ENCODE measurements at regions not wholly inside any gene's neighbourhood (a gene's known extent, or its start where the extent isn't known, plus 50 kb on each side); places are given as distances from the start of the nearest gene placed in this dataset.
"Not testable (repeated sequence)": the region's sequence is repeated elsewhere in the genome, so short reads cannot be mapped to it uniquely, and the experiment has no call there.

DNA sequence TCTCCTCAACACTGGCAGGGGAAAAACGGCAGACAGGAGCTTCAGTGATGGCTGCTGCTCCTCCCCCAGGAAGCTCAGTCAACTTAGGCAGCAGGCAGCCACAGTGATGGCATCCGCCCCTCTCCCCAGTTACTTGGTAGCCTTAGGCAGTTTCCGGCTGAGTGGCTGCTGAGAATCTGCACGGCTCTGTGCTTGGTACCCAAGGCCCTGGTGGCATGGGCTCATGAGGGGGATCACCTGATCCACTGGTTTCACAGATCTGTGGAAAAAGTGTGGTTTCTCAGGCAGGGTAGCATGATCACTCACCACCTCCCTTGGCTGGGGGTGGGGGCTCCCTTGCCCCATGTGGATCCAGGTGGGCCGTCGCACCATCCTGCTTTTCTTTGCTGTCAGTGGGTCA lies 244.6 kb upstream of the MDGA2 start:
- no peak for DNase-seq (ENCODE audit: low spot score)
- intact Hi-C loops (cut with DNase I), result loop anchor here (5.0 kb wide), 1 partner anchor 1252 kb away; no protein-coding TSS in a partner anchor

- no peak for DNase-seq (ENCODE audit: low spot score)
- intact Hi-C loops (cut with DNase I), result loop anchor here (5.0 kb wide), 1 partner anchor 1253 kb away; no protein-coding TSS in a partner anchor
Observed at GRCh38 chr14:47919334-47919846, 244.0 kb upstream of the MDGA2 start.

DNA sequence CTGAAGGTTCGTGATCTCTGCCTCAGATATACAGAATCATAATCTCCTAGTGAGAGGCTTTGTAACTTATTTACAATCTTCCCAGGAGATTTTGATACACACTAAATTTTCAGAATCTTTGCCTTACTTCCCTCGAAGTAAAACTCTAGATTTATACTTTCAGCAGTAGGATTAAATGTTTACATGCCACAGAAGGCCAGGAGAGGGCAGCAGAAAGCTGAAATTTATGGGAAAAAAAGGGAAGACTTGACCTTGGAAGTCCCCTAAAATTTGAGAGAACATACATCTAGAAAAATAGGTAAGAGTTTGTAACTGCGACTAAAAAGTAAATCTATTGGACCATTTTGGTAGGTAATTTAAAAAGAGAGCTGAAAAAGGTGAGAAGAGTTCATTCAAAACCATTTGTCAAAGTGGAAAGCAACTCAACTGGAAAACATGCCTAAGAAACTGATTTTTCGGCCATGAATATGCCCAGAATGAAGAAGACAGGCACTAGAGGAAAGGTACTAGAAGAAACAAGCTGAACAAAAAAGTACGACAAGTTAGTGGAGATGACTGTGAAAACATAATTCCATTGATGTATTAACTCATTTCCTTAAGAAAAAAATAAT lies 242.0 kb upstream of the MDGA2 start:
- intact Hi-C loops (cut with DNase I), result loop anchor here (5.0 kb wide), 1 partner anchor 1255 kb away; no protein-coding TSS in a partner anchor

GRCh38 chr14:47901141-47901540 lies 225.7 kb upstream of the MDGA2 start:
- DNase-seq (ENCODE audit: low spot score); intact Hi-C loops (cut with DNase I): not testable (repeated sequence)

More for the DNA sequence above, 242.0 kb upstream of the MDGA2 start:
- no peak for DNase-seq (ENCODE audit: low spot score)

GRCh38 chr14:47899685-47900084 lies 224.3 kb upstream of the MDGA2 start:
- DNase-seq (ENCODE audit: low spot score), result no peak
- intact Hi-C loops (cut with DNase I), result no loop called here

DNA sequence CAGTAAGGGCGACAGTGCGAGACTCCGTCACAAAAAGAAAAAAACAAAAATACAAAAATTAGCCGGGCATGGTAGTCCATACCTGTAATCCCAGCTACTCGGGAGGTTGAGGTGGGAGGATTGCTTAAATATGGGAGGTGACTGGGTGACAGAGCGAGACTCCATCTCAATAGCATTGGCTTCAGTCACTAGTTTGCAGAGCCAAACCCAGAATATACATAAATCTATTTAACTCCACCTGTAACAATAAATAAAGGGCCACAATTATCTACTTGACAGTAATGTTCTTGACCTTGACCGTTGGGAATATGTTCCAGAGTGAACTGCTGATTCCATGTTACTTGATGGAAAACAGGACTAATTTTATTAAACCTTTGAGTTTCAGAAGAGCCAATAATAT lies 198.9 kb upstream of the MDGA2 start:
- intact Hi-C loops (cut with DNase I), result no loop called here
- no peak for DNase-seq (ENCODE audit: low spot score)

- no peak for DNase-seq (ENCODE audit: low spot score)
- intact Hi-C loops (cut with DNase I), result no loop called here
Observed at GRCh38 chr14:47872588-47872987, 197.2 kb upstream of the MDGA2 start.

GRCh38 chr14:47863441-47863840 lies 188.0 kb upstream of the MDGA2 start:
- no peak for DNase-seq (ENCODE audit: low spot score)
- intact Hi-C loops (cut with DNase I), result no loop called here

DNA sequence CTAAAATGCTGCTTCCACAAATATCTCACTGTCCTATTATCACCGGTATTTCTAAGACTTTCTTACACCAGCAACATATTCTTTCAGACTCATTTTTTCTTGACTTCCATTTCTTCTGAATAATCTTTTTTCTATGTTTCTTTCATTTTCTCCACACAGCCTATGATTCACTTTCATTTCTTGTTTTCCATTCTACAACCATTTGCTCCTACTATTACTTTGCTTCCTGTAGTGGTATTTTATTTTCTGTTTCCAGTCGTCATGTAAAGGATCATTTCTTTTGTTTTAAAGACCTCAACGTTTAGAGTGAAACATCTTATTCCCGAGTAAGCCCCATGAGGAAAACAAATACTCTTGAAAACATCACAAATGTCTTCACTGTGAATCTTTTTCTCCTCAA lies 182.2 kb upstream of the MDGA2 start:
- no peak for DNase-seq (ENCODE audit: low spot score)
- intact Hi-C loops (cut with DNase I), result no loop called here

DNA sequence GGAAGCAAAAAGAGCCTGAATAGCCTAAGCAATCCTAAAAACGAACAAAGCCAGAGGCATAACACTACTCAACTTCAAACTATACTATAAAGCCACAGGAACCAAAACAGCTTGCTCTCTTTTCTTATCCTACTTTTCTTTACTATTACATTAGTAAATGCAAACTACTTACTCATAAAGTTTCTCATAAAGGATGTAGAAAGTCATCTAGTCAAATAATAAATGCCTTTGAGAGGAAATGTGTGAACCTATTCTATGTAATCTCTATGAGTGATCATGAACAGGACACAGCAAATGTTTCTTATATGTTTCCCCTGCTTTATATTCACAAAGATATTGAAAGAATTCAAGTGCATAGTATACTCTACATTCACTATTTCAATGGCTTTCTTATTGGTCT lies 176.9 kb upstream of the MDGA2 start:
- intact Hi-C loops (cut with DNase I), result no loop called here
- no peak for DNase-seq (ENCODE audit: low spot score)

DNA sequence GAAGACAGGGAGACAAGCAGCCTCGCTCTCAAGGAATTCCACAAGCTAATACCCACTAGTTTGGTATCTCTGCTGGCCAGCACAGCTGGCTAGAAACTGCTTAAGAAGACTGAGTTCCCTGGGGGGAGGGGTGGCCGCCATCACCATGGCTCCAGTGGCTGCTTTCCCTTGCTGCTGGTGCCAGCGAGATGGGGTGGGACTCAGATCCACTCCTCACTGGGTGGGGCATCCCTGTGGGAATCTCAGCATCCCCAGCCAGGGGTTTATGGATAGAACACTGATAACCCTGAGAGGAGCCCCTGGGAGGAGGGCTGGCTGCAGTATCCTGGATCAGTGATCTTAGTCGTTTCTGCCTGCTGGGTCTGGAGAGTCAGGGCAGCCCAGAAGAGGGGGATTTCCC lies 170.6 kb upstream of the MDGA2 start:
- DNase-seq (ENCODE audit: low spot score), result no peak
- intact Hi-C loops (cut with DNase I), result no loop called here

DNA sequence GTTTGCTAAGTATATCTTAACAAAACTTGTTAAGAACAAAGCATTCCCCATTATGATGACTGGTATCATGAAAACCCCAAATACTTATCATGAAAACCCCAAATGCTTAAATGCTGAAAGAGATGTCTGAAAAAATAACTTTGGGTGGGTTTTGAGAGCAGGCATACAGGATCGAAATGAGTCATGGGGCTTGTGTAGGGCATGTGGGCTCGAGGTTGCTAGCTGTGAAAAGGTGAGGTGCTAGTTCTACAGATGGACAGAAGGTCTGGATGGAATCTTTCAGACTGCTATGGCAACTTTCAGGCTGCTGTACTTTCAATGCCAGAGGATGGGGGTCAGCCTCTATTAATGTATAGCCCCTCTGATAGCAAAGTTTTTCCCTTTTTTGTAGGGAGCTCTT lies 167.8 kb upstream of the MDGA2 start:
- intact Hi-C loops (cut with DNase I), result no loop called here
- DNase-seq (ENCODE audit: low spot score), result no peak

DNA sequence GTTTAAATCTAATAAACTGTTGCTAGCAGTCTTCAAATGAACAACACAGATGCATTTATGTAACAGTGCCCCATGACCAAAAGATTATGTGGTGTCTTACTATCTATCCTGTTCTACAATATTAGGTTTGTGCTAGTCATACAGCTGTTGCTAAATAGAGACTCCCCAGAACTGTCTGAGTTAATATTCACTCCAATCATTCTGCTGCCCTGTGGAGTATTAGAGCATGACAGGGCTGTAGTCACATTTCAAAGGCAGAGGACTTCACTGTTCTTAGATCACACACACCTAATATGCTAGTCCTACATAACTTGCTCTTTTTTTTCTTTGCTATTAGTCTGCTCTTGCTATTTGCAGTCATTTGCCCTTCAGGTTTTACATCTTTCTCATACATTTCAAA lies 157.6 kb upstream of the MDGA2 start:
- intact Hi-C loops (cut with DNase I), result no loop called here

DNA sequence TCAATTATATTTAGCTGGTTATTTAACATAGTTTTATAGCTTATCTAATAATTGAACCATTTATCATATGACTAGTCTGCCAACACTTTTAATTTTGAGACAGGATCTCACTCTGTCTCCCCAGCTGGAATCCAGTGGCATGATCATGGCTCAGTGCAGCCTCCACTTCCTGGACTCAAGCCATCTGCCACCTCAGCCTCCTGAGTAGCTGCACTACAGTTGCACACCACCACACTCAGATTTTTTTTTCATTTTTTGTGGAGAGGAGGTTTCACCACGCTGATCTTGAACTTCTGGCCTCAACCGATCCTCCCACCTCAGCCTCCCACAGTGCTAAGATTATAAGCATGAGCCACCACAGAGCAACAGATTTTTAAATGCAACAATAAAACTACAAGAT lies 151.4 kb upstream of the MDGA2 start:
- DNase-seq (ENCODE audit: low spot score), result no peak
- intact Hi-C loops (cut with DNase I), result no loop called here

More for the DNA sequence above, 157.6 kb upstream of the MDGA2 start:
- no peak for DNase-seq (ENCODE audit: low spot score)

- no peak for DNase-seq (ENCODE audit: low spot score)
- intact Hi-C loops (cut with DNase I), result no loop called here
Observed at GRCh38 chr14:47822326-47822725, 146.9 kb upstream of the MDGA2 start.

DNA sequence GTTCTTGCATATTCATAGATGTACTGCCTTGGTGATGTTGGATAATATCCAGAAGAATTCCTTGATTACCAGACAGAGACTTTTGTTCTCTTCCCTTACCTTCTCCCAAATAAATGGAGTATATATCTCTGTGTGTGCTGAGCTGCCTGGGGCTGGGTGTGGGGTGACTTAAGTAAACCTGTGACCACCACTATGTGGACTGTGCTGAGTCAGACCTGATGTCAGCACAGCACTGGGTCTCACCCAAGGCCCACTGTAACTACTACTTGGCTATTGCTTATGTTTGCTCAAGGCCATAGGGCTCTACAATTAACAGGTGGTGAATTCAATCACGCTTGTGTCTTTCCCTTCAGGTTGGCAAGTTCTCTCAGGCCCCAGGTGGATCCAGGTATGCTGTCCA lies 145.7 kb upstream of the MDGA2 start:
- no peak for DNase-seq (ENCODE audit: low spot score)
- intact Hi-C loops (cut with DNase I), result no loop called here

DNA sequence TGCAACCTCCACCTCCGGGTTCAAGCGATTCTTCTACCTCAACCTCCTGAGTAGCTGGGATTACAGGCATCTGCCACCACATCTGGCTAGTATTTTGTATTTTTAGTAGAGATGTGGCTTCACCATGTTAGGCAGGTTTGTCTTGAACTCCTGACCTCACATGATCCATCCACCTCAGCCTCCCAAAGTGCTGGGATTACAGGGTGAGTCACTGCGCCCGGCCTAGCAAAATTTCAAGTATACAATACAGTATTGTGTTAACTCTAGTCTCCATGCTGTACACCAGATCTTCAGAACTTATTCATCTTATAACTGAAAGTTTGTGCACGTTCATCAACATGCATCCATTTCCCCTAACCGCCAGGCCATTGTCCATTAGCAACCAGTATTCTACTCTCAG lies 115.1 kb upstream of the MDGA2 start:
- intact Hi-C loops (cut with DNase I), result no loop called here
- DNase-seq (ENCODE audit: low spot score), result no peak

- intact Hi-C loops (cut with DNase I), result no loop called here
- DNase-seq (ENCODE audit: low spot score), result no peak
Observed at GRCh38 chr14:47785058-47785457, 109.7 kb upstream of the MDGA2 start.

DNA sequence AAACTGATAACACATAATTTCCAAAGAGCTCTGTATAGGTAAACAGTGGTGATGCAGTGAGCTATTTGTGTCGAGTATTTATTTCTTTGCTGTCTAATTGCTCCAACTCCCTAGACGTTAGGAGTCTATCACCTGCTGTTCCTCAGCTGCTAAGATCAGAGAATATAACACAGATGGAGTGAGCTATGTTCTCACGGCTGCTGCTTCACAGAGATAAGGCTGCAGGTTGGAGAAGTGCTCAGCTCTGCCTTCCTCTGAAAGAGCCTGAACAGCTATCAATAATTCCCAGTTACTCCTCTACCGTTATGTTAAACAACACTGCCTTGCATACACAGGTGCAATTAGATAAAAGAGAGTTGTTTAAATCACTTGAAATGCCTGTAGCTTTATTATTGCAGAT lies 103.2 kb upstream of the MDGA2 start:
- DNase-seq (ENCODE audit: low spot score), result no peak
- intact Hi-C loops (cut with DNase I), result no loop called here

DNA sequence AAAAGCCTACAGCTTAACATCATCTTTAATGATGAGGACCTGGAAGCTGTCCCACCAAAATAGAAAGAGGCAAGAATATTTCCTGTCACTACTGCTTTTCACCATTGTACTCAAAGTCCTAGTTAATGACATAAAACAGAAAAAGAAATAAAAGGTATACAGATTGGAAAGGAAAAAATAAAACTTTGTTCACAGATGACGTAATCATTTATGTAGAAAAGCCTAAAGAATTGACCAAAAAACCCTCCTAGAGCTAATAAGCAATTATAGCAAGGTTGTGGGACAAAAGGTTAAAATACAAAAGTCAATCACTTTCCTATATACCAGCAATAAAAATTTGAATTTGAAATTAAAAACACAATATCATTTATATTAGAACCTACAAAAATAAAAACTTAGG lies 97.2 kb upstream of the MDGA2 start:
- DNase-seq (ENCODE audit: low spot score), result no peak
- intact Hi-C loops (cut with DNase I), result no loop called here

- intact Hi-C loops (cut with DNase I), result no loop called here
- DNase-seq (ENCODE audit: low spot score), result no peak
Observed at GRCh38 chr14:47763188-47763854, 87.9 kb upstream of the MDGA2 start.
